Midbrain (tissue), 1 donor: ENCODE measurements at regions not wholly inside any gene's neighbourhood (a gene's known extent, or its start where the extent isn't known, plus 50 kb on each side); places are given as distances from the start of the nearest gene placed in this dataset.

Source experiments
- DNase-seq: peaks from one replicate; lab custom pipeline; 2025; lab: John Stamatoyannopoulos, UW

DNA sequence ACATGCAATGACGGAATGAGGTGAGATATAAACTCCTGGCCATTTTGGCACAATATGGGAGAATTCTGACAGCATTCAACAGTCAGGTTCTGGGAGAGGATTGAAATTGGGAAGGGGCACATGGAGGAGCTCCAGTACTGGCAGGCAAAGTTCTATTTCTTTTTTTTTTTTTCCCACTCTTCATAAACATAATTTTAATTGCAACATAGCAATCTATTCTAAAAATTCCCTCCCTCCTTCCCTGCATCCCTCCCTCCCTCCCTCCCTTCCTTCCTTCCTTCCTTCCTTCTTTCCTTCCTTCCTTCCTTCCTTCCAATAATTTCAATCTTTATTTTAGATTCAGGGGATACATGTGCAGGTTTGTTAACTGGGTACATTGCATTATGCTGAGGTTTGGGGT, 93.2 kb downstream of the PTCSC3 start:
- no peak for DNase-seq

- no peak for DNase-seq
Measured at GRCh38 chr14:36078080-36078479, 98.4 kb downstream of the PTCSC3 start.

DNA sequence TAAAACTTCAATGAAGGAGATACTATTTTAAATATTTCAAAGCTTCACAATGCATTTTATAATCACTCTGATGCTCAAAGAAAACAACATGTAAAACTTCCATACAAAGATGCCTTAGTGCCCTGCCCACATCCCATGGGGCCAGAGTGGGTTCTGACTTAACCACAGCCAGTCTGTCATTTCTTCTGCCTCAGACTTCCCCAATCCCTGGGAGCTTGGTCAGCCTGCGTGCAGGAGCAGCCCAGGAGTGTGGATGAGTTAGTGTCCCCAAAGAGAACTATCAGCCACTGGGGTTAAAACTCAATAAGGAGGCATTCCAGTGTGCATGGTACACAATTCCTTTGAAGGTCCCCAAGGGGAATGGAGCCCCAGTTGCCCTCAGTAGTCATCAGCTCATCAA, 100.3 kb downstream of the PTCSC3 start:
- DNase-seq, result no peak

- DNase-seq, result no peak
Measured at GRCh38 chr14:36075203-36075602, 101.3 kb downstream of the PTCSC3 start.

DNA sequence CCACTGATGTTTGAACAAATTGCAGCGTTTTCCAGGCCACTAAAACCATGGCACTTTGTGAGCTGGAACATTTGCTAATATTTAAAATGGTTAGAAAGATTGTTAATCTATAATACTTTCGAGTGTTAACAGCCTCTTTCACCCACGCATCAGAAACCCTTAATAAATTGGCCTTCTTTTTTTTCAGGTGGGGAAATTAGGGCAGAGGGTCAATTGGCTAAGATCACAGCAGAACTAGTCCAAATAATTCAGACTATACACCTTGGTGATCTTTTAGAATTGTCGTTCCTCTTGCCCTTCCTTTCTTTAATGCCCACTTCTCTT, 105.8 kb downstream of the PTCSC3 start:
- no peak for DNase-seq

DNA sequence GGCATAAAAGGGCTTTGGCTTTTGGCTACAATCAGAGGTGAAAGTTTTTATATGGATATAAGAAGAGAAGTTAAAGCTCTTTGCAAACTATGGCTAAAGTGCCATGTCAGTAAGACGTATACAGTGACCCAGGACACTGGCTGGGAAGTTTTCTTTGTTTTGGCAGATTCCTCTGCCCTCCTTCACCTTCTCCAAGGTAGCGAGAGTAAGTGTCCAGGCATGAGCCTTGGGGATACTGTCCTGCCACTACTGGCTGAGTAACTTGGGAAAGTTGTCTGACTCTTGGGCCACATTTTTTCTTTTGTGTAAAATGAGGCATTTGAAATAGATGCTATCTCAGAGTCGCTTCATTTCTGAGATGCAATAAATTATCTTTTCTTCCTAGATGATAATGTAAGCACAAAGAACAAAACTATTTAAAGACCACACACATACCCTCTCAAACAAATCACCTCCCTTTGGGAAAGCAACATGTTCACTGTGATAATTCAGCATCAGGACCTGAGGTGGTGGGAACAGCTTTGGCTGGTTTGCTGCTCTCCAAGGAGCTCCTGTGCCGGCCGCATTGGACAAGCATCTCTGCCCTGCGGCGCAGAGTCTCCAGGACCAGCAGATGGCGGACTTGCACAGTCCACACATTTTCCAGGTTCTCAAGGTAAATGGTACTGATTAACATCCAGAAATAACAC, 106.3 kb downstream of the PTCSC3 start:
- peak; percentile 76 for DNase-seq

DNA sequence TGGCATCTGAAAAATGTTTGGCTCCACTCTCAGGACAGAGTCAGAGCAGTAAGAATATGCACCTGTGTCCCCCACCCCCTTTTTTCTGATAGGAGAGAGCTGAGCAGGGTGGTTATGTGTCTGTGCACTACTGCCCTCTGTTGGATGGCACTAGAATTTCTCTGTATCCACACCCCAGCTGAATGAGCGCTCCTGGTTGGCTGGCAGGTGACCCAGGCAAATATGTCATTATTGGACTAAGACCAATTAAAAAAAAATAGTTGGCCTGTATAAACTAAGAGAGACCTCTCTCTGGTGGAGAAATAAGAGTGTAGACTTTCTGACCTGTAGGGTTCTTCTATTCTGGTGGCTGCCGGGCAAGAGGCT, 107.0 kb downstream of the PTCSC3 start:
- DNase-seq, result peak; percentile 59

- DNase-seq, result no peak
Measured at GRCh38 chr14:36068777-36069534, 107.6 kb downstream of the PTCSC3 start.

DNA sequence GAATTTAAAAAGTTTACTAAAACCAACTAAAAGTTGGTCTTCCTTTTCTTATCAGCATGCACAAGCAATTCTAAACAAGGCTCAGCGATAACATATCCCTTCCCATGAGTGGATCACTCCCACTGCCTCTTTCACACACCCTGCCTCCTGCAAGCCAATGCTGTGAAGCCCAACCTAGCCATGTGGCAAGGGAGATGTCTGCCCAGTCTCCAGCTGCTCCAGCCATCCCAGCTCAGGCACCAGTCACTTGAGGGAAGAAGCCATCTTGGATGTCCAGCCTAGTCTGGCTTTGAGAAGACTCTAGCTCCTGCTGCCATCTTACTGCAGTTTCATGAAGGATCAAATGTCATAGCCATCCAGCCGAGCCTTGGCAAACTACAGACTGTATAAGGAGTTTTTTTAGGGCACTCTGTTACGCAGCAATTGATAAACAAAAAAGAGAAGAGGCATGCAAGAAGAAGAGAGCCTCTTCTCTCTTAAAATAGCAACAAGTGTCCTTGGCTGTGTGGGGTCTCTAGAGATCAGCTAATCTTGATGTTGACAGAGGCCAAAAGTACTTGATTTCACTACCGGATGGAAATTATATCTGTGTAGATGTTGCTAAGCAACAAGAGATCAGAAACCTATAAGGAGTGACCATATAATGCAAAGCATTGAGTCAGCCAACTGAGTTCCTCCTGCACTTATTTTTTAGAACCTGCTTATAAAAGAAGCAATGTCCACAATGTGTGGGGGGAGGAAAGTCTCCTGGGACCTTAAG, 108.9 kb downstream of the PTCSC3 start:
- DNase-seq, result no peak

DNA sequence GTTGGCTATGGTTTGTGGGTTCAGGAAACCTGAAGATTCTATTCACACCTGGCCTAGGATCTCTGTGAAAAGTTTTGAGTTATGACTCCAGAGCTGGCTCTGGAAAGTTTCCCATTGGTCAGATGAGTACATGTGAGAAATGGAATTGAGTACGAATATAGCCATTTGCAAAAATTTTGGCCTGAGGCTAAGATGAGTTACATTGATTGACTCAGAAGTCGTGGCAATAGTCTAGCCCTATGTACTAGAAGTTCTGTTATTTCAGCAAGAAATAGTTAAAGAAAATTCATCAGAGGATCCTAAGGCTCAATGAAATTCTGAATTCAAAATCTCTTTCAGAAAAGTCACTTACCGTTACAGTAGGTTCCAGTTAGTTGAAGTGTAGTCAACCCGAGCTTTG, 109.9 kb downstream of the PTCSC3 start:
- DNase-seq, result no peak

DNA sequence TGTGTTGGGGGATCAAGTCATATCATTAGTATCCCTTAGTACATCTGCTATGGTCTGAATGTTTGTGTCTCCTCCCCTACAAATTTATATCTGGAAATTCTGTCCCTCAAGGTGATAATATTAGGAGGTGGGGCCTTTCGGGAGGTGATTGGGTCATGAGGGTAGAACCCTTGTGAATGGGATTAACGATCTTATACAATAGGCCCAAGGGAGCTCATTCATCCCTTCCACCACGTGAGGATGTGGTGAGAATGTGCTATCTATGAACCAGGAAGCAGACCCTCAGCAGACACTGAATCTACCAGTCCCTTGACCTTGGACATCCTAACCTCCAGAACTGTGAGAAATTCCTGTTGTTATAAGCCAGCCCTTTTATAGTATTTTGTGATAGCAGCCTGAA, 110.7 kb downstream of the PTCSC3 start:
- no peak for DNase-seq

- DNase-seq, result no peak
Measured at GRCh38 chr14:36059531-36059930, 117.0 kb downstream of the PTCSC3 start.

DNA sequence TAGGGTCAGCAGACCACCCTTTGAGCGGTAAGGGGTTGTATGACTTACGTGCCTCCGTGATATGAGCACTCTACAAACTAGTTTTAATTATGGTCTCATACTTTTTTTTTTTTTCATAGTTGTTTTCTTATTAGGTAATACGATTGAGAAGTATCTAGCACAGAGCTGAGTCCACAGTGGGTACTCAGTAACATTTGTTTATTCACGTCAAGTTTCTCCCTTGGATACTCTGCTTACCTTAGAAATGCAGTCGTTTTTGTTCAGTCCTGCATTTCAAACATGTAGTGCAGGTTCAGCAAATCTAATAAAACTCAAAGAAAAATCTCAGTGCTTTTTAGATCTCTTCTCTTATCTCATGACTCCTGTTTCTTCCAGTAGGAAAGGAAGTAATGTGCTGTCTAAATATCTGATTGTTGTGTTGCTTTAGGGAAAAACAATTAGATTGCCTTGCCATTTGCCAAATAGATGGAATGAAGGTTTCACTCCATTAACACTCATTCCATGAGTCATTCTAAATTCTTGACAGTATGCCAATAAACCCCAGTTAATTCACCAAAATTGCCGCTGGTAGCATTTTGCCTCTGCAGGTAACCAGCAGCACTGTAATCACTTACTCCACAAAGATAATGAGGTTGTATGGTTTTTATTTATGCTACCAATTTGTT, 118.9 kb downstream of the PTCSC3 start:
- no peak for DNase-seq

- DNase-seq, result no peak
Measured at GRCh38 chr14:36056845-36057244, 119.7 kb downstream of the PTCSC3 start.

DNA sequence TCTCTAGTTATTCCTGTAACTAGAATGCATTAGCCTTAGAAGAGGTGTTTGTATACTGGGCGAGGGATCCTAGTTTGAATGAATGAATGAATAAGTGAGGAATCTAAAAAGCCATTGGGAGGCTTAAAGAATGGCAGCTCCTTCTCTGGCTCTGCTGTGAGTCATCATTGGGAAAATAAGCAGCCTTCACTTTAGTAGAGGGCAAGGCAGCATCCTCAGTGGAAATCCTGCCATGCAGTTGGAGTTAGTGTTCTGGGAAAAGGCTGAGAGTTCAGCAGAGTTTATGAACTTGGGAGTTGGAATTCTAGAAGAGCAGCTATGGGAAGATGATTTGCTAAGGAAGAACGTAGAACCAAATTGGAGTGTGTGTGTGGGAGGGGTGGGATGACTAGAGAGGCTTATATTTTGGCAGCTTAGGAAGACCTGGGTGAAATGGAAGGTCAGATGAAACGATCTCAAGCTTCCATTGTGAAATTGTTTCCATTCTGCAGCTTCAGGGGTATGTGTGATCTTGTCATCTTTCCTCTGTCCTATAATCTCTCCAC, 120.8 kb downstream of the PTCSC3 start:
- DNase-seq, result no peak

- no peak for DNase-seq
Measured at GRCh38 chr14:36055052-36055378, 121.5 kb downstream of the PTCSC3 start.

DNA sequence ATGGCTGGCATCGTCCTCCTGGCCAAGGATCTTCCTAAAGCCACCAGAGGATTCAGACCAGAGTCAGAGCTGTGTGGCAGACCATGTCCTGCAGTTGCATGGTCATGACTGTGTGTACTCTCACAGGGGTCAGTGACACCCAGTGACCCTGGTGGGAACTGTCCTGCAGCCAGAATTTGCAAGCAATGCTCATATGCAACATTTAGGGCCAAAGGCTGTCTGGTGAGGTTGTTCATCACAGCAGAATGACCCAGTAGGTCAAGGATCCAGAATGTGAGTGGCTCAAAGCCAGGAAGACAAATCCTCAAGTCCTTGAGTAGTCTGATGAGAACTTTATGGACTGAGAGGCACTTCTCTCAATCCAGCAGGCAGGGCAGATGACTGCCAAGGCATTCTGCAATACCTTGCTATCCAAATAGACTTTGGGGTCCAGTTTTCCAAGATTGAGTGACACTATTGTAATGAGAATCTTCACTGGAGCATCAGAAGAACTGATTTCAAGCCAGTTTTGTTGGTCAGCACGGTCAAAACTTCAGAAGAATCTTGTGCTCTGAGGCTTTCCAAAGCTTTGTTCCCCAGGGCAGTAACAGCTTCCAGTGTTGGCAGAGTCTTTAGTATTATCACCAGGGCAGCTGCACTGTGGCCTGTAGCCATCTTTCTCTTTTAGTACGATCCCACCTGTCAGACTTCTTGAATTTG, 122.0 kb downstream of the PTCSC3 start:
- DNase-seq, result no peak

- DNase-seq, result no peak
Measured at GRCh38 chr14:36052681-36053080, 123.8 kb downstream of the PTCSC3 start.

- no peak for DNase-seq
Measured at GRCh38 chr14:36052063-36052462, 124.5 kb downstream of the PTCSC3 start.

DNA sequence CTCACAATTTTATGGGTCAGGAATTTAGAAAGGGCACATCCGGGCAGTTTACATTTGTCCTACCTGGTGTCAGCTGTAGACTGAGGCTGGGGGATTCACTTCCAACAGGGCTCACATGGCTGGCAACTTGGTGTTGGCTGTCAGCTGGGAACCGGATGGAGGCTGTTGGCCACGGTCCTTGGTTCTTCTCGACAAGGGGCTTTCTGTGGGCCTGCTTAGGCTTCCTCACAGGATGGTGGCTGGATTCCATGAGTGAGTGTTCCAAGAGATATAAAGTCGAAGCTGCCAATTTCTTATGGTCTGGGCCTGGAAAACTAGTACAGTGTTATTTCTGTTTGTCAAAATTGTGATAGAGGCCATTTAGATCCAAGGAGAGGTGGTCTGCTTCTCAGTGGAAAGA, 127.9 kb downstream of the PTCSC3 start:
- DNase-seq, result no peak

DNA sequence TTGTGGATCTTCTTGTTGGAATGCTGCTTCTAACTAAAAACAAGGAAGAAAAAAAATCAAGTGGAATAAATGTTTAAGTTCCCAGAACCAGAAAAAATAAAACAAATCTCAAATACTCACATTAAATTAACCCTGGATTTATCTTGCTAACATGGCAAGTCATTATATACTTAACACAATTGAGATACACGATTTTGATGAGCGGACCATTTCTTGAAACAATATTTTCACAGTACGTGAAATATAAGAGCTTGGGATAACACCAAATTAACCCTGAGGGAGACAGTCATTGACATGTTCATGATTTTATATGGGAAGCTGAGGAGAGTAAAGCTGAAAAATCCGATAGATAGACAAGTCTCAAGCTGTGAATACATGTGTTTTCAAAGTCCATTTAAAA, 128.6 kb downstream of the PTCSC3 start:
- DNase-seq, result no peak

- DNase-seq, result no peak
Measured at GRCh38 chr14:36035675-36036074, 140.8 kb downstream of the PTCSC3 start.
